HL-60 (cell line): ENCODE measurements at regions not wholly inside any gene's neighbourhood (a gene's known extent, or its start where the extent isn't known, plus 50 kb on each side); places are given as distances from the start of the nearest gene placed in this dataset.

ENCODE experiments used
- POLR2AphosphoS5 ChIP-seq: IDR thresholded peaks from 2 replicates; pipeline ENCODE4 v1.6.1; 2012; ENCODE audit warnings: low read depth
- TF ChIP-seq, protein P1 (sequence below): IDR thresholded peaks from one replicate; pipeline ENCODE4 v1.5.1; 2011; ENCODE audit warnings: low read length, control low read depth, inconsistent platforms; ENCODE audit not compliant: insufficient read depth

DNA sequence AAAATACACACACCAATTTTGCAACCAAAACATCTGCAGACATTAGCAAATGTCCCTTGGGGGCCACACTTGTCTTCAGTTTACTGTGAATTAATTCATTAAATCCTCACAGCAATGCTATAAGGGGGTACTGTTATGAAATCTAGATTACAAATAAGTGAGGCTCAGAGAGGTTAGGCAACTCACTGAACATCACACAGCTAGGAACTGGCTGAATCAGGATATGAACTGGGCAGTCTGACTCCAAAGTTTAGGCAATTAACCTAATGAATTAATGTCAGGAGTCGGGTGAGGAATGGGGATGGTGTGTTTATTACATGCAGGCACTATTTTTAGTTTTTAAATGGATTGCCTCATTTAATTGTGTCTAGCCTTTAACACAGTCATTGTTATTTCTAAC, 305.7 kb upstream of the XYLT1 start:
- no peak for TF ChIP-seq POLR2AphosphoS5
- TF ChIP-seq, protein P1, sequence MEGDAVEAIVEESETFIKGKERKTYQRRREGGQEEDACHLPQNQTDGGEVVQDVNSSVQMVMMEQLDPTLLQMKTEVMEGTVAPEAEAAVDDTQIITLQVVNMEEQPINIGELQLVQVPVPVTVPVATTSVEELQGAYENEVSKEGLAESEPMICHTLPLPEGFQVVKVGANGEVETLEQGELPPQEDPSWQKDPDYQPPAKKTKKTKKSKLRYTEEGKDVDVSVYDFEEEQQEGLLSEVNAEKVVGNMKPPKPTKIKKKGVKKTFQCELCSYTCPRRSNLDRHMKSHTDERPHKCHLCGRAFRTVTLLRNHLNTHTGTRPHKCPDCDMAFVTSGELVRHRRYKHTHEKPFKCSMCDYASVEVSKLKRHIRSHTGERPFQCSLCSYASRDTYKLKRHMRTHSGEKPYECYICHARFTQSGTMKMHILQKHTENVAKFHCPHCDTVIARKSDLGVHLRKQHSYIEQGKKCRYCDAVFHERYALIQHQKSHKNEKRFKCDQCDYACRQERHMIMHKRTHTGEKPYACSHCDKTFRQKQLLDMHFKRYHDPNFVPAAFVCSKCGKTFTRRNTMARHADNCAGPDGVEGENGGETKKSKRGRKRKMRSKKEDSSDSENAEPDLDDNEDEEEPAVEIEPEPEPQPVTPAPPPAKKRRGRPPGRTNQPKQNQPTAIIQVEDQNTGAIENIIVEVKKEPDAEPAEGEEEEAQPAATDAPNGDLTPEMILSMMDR = no peak
